Activated T-cell treated with anti-CD3 and anti-CD28 coated beads, Interleukin-2, amount 50 U/mL, for 4 hours (primary cell): ENCODE measurements at regions not wholly inside any gene's neighbourhood (a gene's known extent, or its start where the extent isn't known, plus 50 kb on each side); places are given as distances from the start of the nearest gene placed in this dataset.

ENCODE experiments used
- ATAC-seq, 2 donors: fragments of 200-7000 bp; cut with Tn5 transposase; one replicate each; pipeline ENCODE4 v1.10.0; 2021
- DNase-seq: peaks from one replicate; pipeline ENCODE4 v3.0.0-alpha.2; 2020
- H3K27me3 Mint-ChIP-seq: one replicate; pipeline ENCODE4 v1.8.0; 2021; ENCODE audit warnings: low read depth, mixed read lengths
- H3K36me3 Mint-ChIP-seq: one replicate; pipeline ENCODE4 v1.8.0; 2022; ENCODE audit warnings: mixed read lengths; ENCODE audit not compliant: insufficient read depth
- H3K4me1 Mint-ChIP-seq: one replicate; pipeline ENCODE4 v1.8.0; 2021; ENCODE audit warnings: low read depth, mixed read lengths
- H3K4me3 Mint-ChIP-seq: one replicate; pipeline ENCODE4 v1.8.0; 2021; ENCODE audit warnings: mild to moderate bottlenecking, moderate library complexity, mixed read lengths
- H3K9me3 Mint-ChIP-seq: one replicate; pipeline ENCODE4 v1.8.0; 2021; ENCODE audit warnings: mixed read lengths

GRCh38 chr10:10589540-10590303, 427.9 kb upstream of the CELF2 start:
- ATAC-seq (peak; percentile 82 to 83), DNase-seq (no peak)
- Mint-ChIP-seq H3K9me3 (no peaks in the 10 kb centered on the region), H3K4me1 (no peaks in the 10 kb centered on the region), H3K27me3 (peaks cover 19% of the 10 kb centered on the region), H3K36me3 (no peaks in the 10 kb centered on the region), H3K4me3 (no peak overlapping the region)

GRCh38 chr10:10591715-10592341, 425.8 kb upstream of the CELF2 start:
- Mint-ChIP-seq H3K27me3 (peaks cover 18% of the 10 kb centered on the region), H3K4me1 (no peaks in the 10 kb centered on the region), H3K9me3 (no peaks in the 10 kb centered on the region), H3K4me3 (no peak overlapping the region), H3K36me3 (no peaks in the 10 kb centered on the region)
- no peak for DNase-seq
- no peak for ATAC-seq

- H3K4me3 Mint-ChIP-seq, result no peak overlapping the region
- DNase-seq (no peak), ATAC-seq (no peak)
- no peaks in the 10 kb centered on the region for H3K4me1 Mint-ChIP-seq
- peaks cover 5% of the 10 kb centered on the region for H3K27me3 Mint-ChIP-seq
- no peaks in the 10 kb centered on the region for H3K9me3 Mint-ChIP-seq
- no peaks in the 10 kb centered on the region for H3K36me3 Mint-ChIP-seq
Measured at GRCh38 chr10:10596256-10596655, 421.4 kb upstream of the CELF2 start.

- Mint-ChIP-seq H3K4me3 (no peak overlapping the region), H3K36me3 (no peaks in the 10 kb centered on the region), H3K9me3 (no peaks in the 10 kb centered on the region), H3K27me3 (peaks cover 12% of the 10 kb centered on the region), H3K4me1 (no peaks in the 10 kb centered on the region)
- DNase-seq, result no peak
- no peak for ATAC-seq
Measured at GRCh38 chr10:10598297-10598696, 419.4 kb upstream of the CELF2 start.

DNA sequence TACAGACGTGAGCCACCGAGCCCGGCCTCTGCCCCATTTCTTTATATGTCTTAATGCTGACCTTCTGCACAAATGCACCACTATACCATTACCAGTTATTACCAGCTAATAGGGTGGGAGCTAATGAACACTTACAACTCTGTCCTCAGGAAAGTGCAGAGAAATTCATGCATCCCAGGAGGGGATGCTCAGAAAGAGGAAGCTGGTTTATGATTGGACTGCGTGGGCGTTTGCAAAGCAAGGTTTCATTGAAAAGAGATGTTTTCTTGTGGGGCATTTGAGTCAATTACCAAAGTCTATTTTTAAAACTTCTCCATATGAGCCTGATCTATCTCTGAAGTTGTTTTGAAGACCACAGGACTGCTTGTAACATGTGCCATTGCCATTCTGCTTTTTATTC, 417.7 kb upstream of the CELF2 start:
- DNase-seq, result no peak
- Mint-ChIP-seq H3K4me1 (no peaks in the 10 kb centered on the region), H3K9me3 (no peaks in the 10 kb centered on the region), H3K4me3 (no peak overlapping the region), H3K36me3 (no peaks in the 10 kb centered on the region), H3K27me3 (peaks cover 11% of the 10 kb centered on the region)
- no peak for ATAC-seq

- Mint-ChIP-seq H3K27me3 (peaks cover 13% of the 10 kb centered on the region), H3K4me1 (no peaks in the 10 kb centered on the region), H3K36me3 (no peaks in the 10 kb centered on the region), H3K9me3 (no peaks in the 10 kb centered on the region), H3K4me3 (no peak overlapping the region)
- no peak for DNase-seq
- no peak for ATAC-seq
Measured at GRCh38 chr10:10605551-10606081, 412.1 kb upstream of the CELF2 start.

DNA sequence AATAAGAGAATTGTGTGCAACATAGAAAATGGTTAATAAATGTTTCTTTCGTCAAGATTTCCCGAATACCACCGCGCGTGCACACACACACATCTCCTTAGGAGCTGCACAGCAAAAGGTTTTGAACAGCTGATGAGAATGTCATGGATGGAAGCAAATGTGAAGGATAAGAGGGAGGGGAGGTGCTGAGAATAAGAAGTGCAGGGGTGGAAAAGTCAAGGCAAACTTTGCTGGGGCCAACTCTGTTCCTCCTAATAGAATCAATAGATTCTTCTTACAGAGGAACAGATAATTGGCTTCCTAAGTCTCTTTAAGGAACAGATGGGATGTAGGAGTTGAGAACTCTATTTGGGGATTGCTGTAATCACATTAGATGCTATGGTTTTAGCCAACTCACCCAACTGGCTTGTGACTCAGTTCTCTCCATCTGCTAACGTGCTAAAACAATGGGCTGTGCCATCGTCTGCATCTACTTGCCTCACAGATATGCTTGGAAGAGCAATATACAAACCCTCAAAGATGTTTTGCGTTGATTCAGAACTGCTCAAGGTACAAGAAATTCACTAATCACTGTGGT, 408.2 kb upstream of the CELF2 start:
- Mint-ChIP-seq H3K4me1 (no peaks in the 10 kb centered on the region), H3K36me3 (no peaks in the 10 kb centered on the region), H3K9me3 (no peaks in the 10 kb centered on the region), H3K27me3 (peaks cover 6% of the 10 kb centered on the region), H3K4me3 (no peak overlapping the region)
- ATAC-seq, result no peak
- no peak for DNase-seq

GRCh38 chr10:10610171-10610570, 407.5 kb upstream of the CELF2 start:
- H3K4me3 Mint-ChIP-seq, result no peak overlapping the region
- no peak for DNase-seq
- no peaks in the 10 kb centered on the region for H3K36me3 Mint-ChIP-seq
- no peaks in the 10 kb centered on the region for H3K4me1 Mint-ChIP-seq
- ATAC-seq, result no peak
- peaks cover 4% of the 10 kb centered on the region for H3K27me3 Mint-ChIP-seq
- no peaks in the 10 kb centered on the region for H3K9me3 Mint-ChIP-seq

DNA sequence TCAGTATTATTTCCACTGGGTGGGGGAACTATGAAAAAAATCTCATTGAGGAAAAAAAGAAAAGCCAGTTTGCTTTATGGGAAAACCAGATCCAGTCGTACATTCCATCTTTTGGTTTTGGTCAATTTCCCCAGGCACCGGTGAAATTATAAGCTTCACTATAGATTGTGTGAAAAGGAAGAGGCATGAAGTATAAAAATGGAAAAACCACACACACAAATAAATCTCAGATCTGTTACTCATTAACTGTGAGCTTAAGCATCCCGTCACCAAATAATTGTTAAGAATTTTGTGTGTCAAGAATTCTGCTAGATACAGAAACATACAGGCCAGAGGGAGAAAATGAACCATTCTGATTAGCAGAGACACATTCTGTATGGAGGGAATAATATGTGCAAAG, 405.5 kb upstream of the CELF2 start:
- Mint-ChIP-seq H3K36me3 (no peaks in the 10 kb centered on the region), H3K9me3 (no peaks in the 10 kb centered on the region), H3K4me3 (no peak overlapping the region), H3K27me3 (peaks cover 2% of the 10 kb centered on the region), H3K4me1 (no peaks in the 10 kb centered on the region)
- no peak for ATAC-seq
- DNase-seq, result no peak

DNA sequence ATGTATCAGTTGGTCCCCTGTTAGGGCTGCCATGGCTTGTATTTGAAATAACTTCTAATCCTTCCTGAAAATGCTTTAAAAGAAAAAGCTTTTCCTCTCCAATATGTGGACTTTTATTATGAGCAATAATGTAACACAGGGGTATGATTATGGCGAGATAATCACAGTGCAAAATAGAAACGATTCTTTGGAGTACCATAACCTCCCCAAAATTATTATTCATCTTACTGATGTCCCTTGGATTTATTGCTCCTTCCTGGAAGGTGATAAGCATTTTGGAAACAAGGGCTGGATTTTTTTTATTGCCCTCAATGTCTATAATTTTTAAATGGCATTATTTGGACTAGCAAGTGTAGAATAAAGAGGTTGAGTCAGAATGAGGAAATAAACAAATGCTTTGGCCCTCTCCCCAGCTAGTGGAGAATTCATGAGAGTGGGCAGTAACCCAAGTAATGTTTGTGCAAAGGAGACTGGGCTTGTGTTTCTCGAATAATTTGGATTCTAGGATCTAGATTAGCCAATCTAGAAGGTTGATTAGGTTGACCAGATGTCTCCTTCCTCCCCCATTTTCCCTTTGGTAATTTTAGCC, 403.9 kb upstream of the CELF2 start:
- Mint-ChIP-seq H3K36me3 (no peaks in the 10 kb centered on the region), H3K9me3 (no peaks in the 10 kb centered on the region), H3K4me3 (no peak overlapping the region), H3K27me3 (peaks cover 7% of the 10 kb centered on the region), H3K4me1 (no peaks in the 10 kb centered on the region)
- DNase-seq (no peak), ATAC-seq (no peak)

GRCh38 chr10:10617686-10618085, 400.0 kb upstream of the CELF2 start:
- Mint-ChIP-seq H3K27me3 (peaks cover 9% of the 10 kb centered on the region), H3K4me1 (no peaks in the 10 kb centered on the region), H3K9me3 (no peaks in the 10 kb centered on the region), H3K36me3 (no peaks in the 10 kb centered on the region), H3K4me3 (no peak overlapping the region)
- ATAC-seq (no peak), DNase-seq (no peak)

DNA sequence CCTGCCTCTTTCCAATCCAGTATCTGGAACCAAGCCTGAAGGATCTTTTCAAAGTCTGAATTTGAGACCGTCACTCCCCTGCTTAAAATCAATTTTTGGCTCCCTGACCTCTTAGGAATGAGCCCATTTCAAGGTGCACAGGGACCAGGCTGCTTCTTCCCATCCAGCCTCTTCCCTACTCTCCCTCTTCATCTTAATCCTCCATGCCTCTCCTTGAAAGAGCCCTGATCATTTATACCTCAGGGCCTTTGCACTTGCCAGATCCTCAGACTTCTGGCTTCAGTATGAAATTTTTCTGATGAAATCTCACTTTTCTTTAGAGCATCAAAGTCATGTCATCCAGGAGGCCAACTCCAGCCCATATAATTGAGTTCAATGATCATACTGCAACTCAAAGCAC, 399.5 kb upstream of the CELF2 start:
- Mint-ChIP-seq H3K36me3 (no peaks in the 10 kb centered on the region), H3K4me1 (no peaks in the 10 kb centered on the region), H3K27me3 (peaks cover 9% of the 10 kb centered on the region), H3K9me3 (no peaks in the 10 kb centered on the region), H3K4me3 (no peak overlapping the region)
- ATAC-seq (no peak), DNase-seq (no peak)

GRCh38 chr10:10623958-10624566, 393.6 kb upstream of the CELF2 start:
- H3K4me3 Mint-ChIP-seq, result no peak overlapping the region
- no peaks in the 10 kb centered on the region for H3K4me1 Mint-ChIP-seq
- no peaks in the 10 kb centered on the region for H3K36me3 Mint-ChIP-seq
- H3K9me3 Mint-ChIP-seq, result no peaks in the 10 kb centered on the region
- peaks cover 9% of the 10 kb centered on the region for H3K27me3 Mint-ChIP-seq
- DNase-seq (no peak), ATAC-seq (no peak)

GRCh38 chr10:10624567-10624962, 393.1 kb upstream of the CELF2 start:
- Mint-ChIP-seq H3K4me3 (no peak overlapping the region), H3K36me3 (no peaks in the 10 kb centered on the region), H3K27me3 (peaks cover 8% of the 10 kb centered on the region), H3K9me3 (no peaks in the 10 kb centered on the region), H3K4me1 (no peaks in the 10 kb centered on the region)
- DNase-seq (no peak), ATAC-seq (no peak)
